ENCODE measurements at regions not wholly inside any gene's neighbourhood (a gene's known extent, or its start where the extent isn't known, plus 50 kb on each side); places are given as distances from the start of the nearest gene placed in this dataset.
"Not testable (repeated sequence)": the region's sequence is repeated elsewhere in the genome, so short reads cannot be mapped to it uniquely, and the experiment has no call there.

GRCh38 chr7:76971201-76971600 lies 61.0 kb downstream of the SPDYE17 start:
- DNase-seq = not testable (repeated sequence)

GRCh38 chr7:76969892-76970291 lies 62.3 kb downstream of the SPDYE17 start:
- DNase-seq = not testable (repeated sequence)

- DNase-seq = not testable (repeated sequence)
These were observed 66.2 kb downstream of the SPDYE17 start for GRCh38 chr7:76965731-76966548.

GRCh38 chr7:76964050-76964449 lies 68.1 kb downstream of the SPDYE17 start:
- not testable (repeated sequence) for DNase-seq

GRCh38 chr7:76963061-76963460 lies 69.1 kb downstream of the SPDYE17 start:
- DNase-seq = not testable (repeated sequence)

- not testable (repeated sequence) for DNase-seq
These were observed 71.7 kb downstream of the SPDYE17 start for GRCh38 chr7:76960400-76960986.

GRCh38 chr7:76959573-76960399 lies 72.4 kb downstream of the SPDYE17 start:
- not testable (repeated sequence) for DNase-seq

- DNase-seq = not testable (repeated sequence)
These were observed 75.6 kb downstream of the SPDYE17 start for GRCh38 chr7:76956531-76956930.

GRCh38 chr7:76955124-76955523 lies 77.0 kb downstream of the SPDYE17 start:
- DNase-seq = not testable (repeated sequence)

GRCh38 chr7:76944603-76945002 lies 87.6 kb downstream of the SPDYE17 start:
- not testable (repeated sequence) for DNase-seq

- DNase-seq = not testable (repeated sequence)
These were observed 90.1 kb downstream of the SPDYE17 start for GRCh38 chr7:76941809-76942765.

GRCh38 chr7:76937781-76938180 lies 94.4 kb downstream of the SPDYE17 start:
- DNase-seq = not testable (repeated sequence)

GRCh38 chr7:76937330-76937729 lies 94.8 kb downstream of the SPDYE17 start:
- not testable (repeated sequence) for DNase-seq

- not testable (repeated sequence) for DNase-seq
These were observed 95.8 kb downstream of the SPDYE17 start for GRCh38 chr7:76936346-76936745.

GRCh38 chr7:76934711-76935110 lies 97.5 kb downstream of the SPDYE17 start:
- not testable (repeated sequence) for DNase-seq

- not testable (repeated sequence) for DNase-seq
These were observed 99.2 kb downstream of the SPDYE17 start for GRCh38 chr7:76932957-76933356.

- not testable (repeated sequence) for DNase-seq
These were observed 100.7 kb downstream of the SPDYE17 start for GRCh38 chr7:76931441-76931840.

- DNase-seq = not testable (repeated sequence)
These were observed 101.7 kb downstream of the SPDYE17 start for GRCh38 chr7:76930416-76930815.

GRCh38 chr7:76928751-76929150 lies 103.4 kb downstream of the SPDYE17 start:
- not testable (repeated sequence) for DNase-seq

- DNase-seq = not testable (repeated sequence)
These were observed 104.3 kb downstream of the SPDYE17 start for GRCh38 chr7:76927741-76928393.

- DNase-seq = not testable (repeated sequence)
These were observed 105.7 kb downstream of the SPDYE17 start for GRCh38 chr7:76926416-76926815.

All from skin of body (tissue), 1 donor.